Right kidney (tissue), 1 donor: ENCODE measurements at regions not wholly inside any gene's neighbourhood (a gene's known extent, or its start where the extent isn't known, plus 50 kb on each side); places are given as distances from the start of the nearest gene placed in this dataset.
"Not testable (repeated sequence)": the region's sequence is repeated elsewhere in the genome, so short reads cannot be mapped to it uniquely, and the experiment has no call there.

Source experiments
- DNase-seq: peaks from one replicate; pipeline ENCODE4 v3.0.0-alpha.2; 2016

DNA sequence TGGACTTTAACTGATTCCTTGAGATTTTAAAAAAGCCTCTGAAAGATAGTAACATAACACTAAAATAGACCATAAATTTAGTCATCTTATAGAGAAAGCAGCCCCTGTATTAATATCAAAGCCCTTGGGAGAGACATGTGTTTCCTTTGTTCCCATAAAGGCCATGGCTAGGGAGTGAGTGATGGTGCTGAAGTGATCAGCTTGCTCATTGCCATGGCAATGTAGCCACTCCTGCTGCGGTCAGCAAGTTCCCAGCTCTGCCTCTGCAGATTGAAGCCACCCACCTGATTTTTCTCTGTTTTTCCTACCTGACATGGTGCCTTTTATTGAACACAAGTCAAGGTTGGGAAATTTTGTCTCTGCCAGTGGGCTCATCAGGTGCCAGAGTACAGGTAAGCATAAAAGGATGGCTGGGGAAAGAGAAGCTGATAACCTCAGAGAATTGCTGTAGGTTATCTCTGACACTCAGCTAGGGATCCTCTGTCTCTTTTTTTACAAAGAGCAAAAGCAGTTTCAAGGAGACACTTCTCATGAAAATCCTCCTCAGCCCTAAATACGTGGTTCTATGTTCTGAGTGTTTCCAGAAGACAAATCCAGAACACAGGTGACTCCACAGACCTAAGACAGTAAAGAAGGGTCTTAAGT lies 296.3 kb upstream of the NMUR2 start:
- DNase-seq, result no peak

DNA sequence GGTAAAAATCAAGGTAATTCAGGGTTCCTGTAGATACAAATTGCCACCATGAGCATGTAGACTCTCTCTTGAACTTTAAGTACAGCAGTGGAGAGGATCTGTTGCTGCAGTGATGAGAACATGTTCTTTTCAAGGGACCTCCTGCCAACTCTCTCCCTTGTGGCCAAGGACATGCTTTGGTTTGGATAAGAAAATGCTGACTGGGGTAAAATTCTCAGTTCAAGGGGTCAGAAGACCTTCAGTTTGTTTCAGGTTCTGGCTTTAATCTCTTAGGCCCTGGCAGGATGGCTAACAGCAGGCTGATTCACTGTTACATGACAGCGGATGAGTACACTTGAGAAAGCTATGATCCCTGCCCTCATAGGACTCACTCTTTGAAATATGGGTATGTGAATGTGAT lies 299.2 kb upstream of the NMUR2 start:
- DNase-seq, result no peak

DNA sequence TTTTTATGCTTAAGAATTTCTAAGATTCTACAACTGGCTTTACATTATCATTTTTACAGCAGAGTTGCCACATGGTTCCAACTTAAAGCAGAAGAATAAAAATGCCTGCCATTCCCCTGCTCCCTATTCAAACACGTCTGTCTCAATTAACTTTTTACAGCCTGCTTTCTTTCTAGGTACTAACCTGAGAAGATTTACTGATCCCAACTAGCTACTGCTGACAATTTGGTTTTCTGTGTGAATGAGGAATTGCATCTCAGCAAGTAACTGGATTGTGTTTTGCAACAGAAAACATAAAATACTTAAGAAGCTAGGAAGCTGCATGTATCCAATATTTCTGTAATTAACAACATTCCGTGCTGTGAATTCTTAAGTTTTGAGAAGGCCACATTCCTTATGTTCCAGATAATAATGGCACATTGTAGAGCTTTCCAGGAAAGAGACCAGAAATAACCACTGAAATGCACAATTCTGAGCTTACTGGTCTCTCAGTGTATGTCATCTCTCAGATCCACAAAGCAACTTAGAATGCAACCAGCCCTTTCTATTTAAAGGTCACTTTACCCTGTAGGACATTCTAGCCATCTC lies 306.8 kb upstream of the NMUR2 start:
- no peak for DNase-seq

DNA sequence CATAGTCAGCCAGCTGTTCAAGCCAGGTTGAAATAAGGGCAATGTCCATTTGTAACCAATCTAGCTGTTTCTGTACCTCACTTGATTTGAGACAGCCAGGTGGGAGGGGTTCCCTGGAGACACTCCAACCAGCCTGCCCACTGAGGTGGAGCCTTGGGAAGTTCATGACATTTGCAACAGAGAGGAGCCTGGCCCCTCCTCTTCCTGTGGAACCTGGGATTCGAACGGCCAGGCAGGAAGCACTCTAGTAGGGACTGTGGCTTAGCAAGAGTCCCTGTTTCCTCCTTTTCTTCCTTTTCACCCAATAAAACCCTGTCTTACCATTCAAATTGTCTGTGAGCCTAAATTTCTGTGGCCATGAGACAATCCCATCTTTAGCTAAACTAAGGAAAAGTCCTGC lies 312.3 kb upstream of the NMUR2 start:
- DNase-seq, result no peak

DNA sequence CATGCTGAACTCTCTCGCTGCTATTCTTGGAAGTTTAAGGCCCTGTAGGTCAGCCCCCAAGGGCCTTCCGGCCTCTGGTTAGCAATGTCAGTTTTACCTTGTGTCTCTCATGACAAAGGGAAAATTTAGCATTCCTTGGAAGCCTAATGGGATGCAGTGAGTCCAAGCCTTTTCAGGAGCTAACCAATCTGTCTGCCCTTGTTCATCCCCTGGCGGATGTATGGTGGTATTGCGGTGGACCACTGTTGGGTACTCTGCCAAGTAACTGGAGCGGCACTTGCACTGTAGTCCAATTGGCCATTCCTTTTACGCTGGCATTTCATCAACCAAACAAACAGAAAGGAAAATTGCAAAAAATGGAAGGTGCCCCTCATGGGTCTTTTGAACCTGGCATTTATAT lies 318.4 kb upstream of the NMUR2 start:
- no peak for DNase-seq

- DNase-seq, result no peak
Observed at GRCh38 chr5:152730176-152730575, 325.1 kb upstream of the NMUR2 start.

DNA sequence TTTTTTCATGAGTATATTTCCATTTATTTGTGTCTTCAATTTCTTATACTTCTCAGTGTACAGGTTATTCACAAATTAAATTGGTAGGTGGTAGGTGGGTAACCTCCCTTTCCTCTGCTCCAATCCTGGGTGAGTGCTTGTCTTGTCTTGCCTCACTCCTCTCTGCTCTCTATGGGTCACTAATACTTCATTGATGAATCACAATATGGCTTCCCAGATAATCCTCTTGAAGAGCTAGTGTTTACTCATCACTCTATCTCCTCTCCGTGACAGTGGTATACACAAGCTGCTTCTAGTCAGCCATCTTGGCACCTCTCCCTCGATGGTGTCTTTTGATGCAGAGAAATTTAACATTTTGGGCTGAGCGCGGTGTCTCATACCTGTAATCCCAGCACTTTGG lies 331.8 kb upstream of the NMUR2 start:
- DNase-seq, result no peak

- no peak for DNase-seq
Observed at GRCh38 chr5:152739916-152740315, 334.8 kb upstream of the NMUR2 start.

DNA sequence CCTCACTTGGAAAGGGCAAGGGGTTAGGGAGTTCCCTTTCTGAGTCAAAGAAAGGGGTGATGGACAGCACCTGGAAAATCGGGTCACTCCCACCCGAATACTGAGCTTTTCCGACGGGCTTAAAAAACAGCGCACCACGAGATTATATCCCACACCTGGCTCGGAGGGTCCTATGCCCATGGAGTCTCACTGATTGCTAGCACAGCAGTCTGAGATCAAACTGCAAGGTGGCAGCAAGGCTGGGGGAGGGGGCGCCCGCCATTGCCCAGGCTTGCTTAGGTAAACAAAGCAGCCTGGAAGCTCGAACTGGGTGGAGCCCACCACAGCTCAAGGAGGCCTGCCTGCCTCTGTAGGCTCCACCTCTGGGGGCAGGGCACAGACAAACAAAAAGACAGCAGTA lies 336.0 kb upstream of the NMUR2 start:
- DNase-seq, result not testable (repeated sequence)

GRCh38 chr5:152787709-152788217 lies 382.7 kb upstream of the NMUR2 start:
- DNase-seq, result not testable (repeated sequence)

DNA sequence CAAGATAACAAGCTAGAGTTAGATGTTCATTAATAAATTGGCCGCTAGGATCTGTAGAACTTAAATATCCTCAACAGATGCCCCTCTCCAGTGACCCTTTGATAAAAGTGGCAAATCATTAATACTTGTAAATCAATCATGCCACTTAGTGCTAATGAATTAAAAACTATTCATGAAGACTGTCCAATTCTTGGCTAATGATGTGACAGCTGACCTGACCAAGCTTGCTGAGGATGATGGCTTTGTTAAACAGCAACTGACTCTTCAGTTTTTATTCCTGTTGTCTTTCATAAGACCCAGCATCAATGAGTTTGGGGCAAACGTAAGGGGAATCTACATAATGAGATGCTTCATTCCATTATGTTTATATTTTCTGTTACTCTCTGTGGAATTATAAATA lies 396.8 kb upstream of the NMUR2 start:
- DNase-seq, result no peak

DNA sequence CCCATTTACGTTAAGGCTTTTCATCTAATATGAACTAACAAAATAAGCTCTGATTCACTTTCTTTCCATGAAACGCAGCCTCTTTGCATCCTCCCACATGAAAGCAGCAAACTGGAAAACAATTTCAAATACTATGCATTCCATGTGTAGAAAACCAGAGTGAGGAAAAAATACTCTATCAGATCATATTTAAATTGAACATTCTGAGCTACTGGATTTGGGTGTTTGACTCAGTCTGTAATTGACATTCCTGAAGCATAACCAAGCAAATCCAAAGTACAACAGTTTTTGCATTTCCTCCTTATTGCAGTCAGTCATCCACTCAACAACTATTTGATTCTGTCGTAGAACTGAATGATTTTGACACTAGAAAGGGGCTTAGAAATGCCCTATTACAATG lies 399.1 kb upstream of the NMUR2 start:
- no peak for DNase-seq

DNA sequence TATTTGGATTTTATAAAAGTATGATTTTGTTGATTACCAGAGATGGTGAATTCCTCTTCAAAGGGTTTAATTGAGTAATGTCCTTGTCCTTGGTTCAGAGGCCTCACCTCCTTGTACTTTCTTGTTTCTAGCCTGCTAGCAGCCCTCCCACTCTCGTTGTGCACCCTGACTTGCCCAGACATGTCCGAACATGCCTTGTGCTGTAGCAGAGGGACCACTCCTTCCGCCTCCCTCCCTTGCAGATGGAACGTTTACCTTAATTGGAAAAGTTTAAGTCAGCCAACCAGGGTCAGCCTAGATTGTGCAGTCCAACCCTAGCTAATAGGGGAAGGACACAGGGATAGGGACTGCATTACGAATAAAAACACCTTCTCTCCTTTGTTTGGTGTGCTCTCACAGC lies 406.9 kb upstream of the NMUR2 start:
- DNase-seq, result no peak

GRCh38 chr5:152813526-152813925 lies 408.4 kb upstream of the NMUR2 start:
- no peak for DNase-seq

DNA sequence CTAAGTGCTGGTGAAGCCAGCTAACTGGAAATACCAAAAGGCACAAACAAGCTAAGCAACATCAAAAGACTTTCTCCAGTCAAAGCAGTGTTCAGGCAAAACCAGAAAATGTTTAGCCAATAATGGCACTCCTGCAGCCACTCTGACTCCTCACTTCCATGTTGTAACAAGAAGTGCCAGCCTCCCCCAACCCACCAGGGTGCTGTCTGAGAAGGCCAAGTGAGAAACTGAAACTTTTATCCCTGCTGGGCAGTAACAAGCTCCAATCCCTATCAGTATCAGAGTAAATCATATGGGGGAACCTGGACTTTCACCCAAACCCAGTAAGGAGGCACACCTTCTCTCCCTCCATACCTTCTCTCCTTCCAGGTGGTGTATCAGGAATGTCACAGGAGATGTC lies 414.8 kb upstream of the NMUR2 start:
- no peak for DNase-seq

GRCh38 chr5:152824316-152824715 lies 419.2 kb upstream of the NMUR2 start:
- DNase-seq, result no peak

DNA sequence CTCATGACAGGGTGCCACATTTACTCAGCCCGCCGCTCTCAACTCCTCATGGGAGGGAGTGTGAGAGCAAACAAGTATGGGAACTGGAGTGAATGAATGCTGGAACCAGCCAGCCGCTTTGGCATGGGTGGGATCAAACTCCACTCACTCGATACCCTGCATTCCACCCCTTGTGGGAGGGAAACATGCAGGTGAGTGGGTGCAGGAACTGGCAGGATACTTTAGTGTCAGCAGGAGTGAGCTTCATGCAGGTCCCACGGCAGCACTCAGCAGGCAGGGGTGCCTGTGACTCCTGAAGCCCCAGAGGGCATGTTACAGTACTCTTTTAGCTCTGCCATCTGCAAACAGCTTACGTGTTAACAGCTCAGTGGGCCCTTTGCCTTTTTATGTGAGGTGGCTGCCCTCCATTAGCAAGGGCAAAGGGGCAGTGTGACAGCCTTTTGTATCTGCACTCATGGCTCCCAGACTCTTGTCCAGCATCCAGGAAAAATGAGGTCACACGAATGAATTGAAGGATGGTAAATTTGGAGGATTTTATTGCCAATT lies 433.2 kb upstream of the NMUR2 start:
- DNase-seq, result no peak

GRCh38 chr5:152844713-152845112 lies 439.6 kb upstream of the NMUR2 start:
- no peak for DNase-seq

- no peak for DNase-seq
Observed at GRCh38 chr5:152853361-152853760, 448.3 kb upstream of the NMUR2 start.

- DNase-seq, result no peak
Observed at GRCh38 chr5:152855441-152855840, 450.4 kb upstream of the NMUR2 start.

- DNase-seq, result no peak
Observed at GRCh38 chr5:152861231-152861630, 456.2 kb upstream of the NMUR2 start.

- DNase-seq, result no peak
Observed at GRCh38 chr5:152864447-152864846, 459.4 kb upstream of the NMUR2 start.

- DNase-seq, result no peak
Observed at GRCh38 chr5:152864991-152865390, 459.9 kb upstream of the NMUR2 start.

DNA sequence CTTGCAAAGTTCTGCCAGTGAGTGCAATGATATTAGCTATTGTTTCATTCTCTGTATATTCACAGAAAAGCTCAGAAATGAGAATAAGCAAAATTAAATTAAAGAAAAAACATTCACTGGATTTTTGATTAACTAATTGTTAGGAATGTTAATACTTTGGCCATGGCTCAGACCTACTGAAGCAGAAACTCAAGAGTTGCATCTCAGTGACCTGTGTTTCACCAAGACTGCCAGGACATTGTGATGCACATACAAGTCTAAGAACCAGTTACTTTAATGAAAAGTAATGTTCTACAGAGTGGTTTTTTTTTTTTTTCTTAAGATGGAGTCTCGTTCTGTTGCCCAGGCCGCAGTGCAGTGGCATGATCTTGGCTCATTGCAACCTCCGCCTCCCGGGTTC lies 464.9 kb upstream of the NMUR2 start:
- no peak for DNase-seq
